ENCODE measurements at regions not wholly inside any gene's neighbourhood (a gene's known extent, or its start where the extent isn't known, plus 50 kb on each side); places are given as distances from the start of the nearest gene placed in this dataset.

DNA sequence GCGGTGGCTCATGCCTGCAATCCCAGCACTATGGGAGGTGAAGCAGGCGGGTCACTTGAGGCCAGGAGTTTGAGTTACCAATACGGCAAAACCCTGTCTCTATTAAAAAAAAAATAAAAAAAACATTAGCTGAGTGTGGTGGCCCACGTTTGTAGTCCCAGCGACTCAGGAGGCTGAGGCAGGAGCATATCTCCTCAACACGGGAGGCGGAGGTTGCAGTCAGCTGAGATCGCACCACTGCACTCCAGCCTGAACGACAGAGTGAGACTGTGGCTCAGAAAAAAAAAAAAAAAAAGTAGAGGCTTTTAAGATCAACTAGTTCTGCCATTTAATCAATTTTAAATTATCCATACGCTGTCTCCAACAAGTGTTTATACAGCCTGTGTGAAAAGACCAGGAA lies 1130.3 kb downstream of the PCDH9 start:
- no peak for TF ChIP-seq NFIC (IDR thresholded peaks at IDR 0.05)
- no peak for TF ChIP-seq TCF12 (IDR thresholded peaks at IDR 0.05; ENCODE audit: low read depth)
- no peak for TF ChIP-seq EP300 (IDR thresholded peaks at IDR 0.05; ENCODE audit: borderline replicate concordance)
- TF ChIP-seq USF1 (IDR thresholded peaks at IDR 0.05): no peak
- TF ChIP-seq, protein P1, sequence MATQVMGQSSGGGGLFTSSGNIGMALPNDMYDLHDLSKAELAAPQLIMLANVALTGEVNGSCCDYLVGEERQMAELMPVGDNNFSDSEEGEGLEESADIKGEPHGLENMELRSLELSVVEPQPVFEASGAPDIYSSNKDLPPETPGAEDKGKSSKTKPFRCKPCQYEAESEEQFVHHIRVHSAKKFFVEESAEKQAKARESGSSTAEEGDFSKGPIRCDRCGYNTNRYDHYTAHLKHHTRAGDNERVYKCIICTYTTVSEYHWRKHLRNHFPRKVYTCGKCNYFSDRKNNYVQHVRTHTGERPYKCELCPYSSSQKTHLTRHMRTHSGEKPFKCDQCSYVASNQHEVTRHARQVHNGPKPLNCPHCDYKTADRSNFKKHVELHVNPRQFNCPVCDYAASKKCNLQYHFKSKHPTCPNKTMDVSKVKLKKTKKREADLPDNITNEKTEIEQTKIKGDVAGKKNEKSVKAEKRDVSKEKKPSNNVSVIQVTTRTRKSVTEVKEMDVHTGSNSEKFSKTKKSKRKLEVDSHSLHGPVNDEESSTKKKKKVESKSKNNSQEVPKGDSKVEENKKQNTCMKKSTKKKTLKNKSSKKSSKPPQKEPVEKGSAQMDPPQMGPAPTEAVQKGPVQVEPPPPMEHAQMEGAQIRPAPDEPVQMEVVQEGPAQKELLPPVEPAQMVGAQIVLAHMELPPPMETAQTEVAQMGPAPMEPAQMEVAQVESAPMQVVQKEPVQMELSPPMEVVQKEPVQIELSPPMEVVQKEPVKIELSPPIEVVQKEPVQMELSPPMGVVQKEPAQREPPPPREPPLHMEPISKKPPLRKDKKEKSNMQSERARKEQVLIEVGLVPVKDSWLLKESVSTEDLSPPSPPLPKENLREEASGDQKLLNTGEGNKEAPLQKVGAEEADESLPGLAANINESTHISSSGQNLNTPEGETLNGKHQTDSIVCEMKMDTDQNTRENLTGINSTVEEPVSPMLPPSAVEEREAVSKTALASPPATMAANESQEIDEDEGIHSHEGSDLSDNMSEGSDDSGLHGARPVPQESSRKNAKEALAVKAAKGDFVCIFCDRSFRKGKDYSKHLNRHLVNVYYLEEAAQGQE (IDR thresholded peaks at IDR 0.05; ENCODE audit: low read depth): no peak
- no peak for TF ChIP-seq TEAD4 (IDR thresholded peaks at IDR 0.05)
- TF ChIP-seq EGR1 (IDR thresholded peaks at IDR 0.05): no peak
- no peak for TF ChIP-seq YY1 (IDR thresholded peaks at IDR 0.05; ENCODE audit: low read depth)
- no peak for TF ChIP-seq CREB1 (IDR thresholded peaks at IDR 0.05; ENCODE audit: low read depth)
- no peak for TF ChIP-seq FOXM1 (IDR thresholded peaks at IDR 0.05; ENCODE audit: borderline replicate concordance, low read depth)
- no peak for TF ChIP-seq RAD21 (IDR thresholded peaks at IDR 0.05; ENCODE audit: low read depth)
- no peak for TF ChIP-seq ZBTB7A (IDR thresholded peaks at IDR 0.05; ENCODE audit: low read depth)
- TF ChIP-seq CEBPB (IDR thresholded peaks at IDR 0.05): no peak
- no peak for TF ChIP-seq MAX (IDR thresholded peaks at IDR 0.05)
- no peak for TF ChIP-seq TAF1 (IDR thresholded peaks at IDR 0.05; ENCODE audit: low read depth)

DNA sequence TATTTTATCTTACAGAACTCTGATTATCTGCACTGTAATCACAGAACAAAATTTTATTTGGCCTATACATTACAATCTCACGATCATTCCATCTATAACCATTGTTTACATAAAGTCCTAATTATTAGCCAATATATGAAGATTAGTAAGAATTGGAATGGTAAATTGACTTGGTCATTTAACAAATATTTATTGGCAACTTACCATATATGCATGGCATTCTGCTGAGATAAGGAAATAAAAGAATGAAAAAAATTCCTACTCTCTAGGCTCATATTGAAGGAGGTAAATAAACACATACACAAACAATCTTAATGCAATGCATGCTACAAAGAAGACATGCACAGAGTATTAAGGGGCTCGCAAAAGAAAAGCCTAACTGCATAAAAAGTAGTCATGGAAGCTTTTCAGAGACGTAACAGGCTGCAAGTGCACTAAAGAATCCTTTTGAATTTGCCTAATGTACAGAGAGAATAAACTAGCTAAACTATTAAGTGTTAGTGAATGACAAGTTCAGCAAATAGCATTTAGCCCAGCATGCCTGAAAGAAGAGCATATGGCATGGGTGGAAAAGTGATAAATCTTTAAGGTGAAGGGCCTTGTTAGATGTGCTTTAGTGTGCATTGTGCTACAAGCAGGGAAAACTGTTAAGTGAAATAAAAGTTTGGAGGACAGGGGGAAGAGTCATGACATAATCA lies 1131.1 kb downstream of the PCDH9 start:
- no peak for TF ChIP-seq MAX (IDR thresholded peaks at IDR 0.05)
- TF ChIP-seq NFIC (IDR thresholded peaks at IDR 0.05): no peak
- TF ChIP-seq EP300 (IDR thresholded peaks at IDR 0.05; ENCODE audit: borderline replicate concordance): no peak
- no peak for TF ChIP-seq CREB1 (IDR thresholded peaks at IDR 0.05; ENCODE audit: low read depth)
- no peak for TF ChIP-seq RAD21 (IDR thresholded peaks at IDR 0.05; ENCODE audit: low read depth)
- TF ChIP-seq EGR1 (IDR thresholded peaks at IDR 0.05): no peak
- TF ChIP-seq ZBTB7A (IDR thresholded peaks at IDR 0.05; ENCODE audit: low read depth): no peak
- no peak for TF ChIP-seq TEAD4 (IDR thresholded peaks at IDR 0.05)
- TF ChIP-seq, protein P1 (IDR thresholded peaks at IDR 0.05; ENCODE audit: low read depth): no peak
- TF ChIP-seq FOXM1 (IDR thresholded peaks at IDR 0.05; ENCODE audit: borderline replicate concordance, low read depth): no peak
- TF ChIP-seq TAF1 (IDR thresholded peaks at IDR 0.05; ENCODE audit: low read depth): no peak
- TF ChIP-seq TCF12 (IDR thresholded peaks at IDR 0.05; ENCODE audit: low read depth): no peak
- TF ChIP-seq CEBPB (IDR thresholded peaks at IDR 0.05): no peak
- no peak for TF ChIP-seq YY1 (IDR thresholded peaks at IDR 0.05; ENCODE audit: low read depth)
- TF ChIP-seq USF1 (IDR thresholded peaks at IDR 0.05): no peak

GRCh38 chr13:66089711-66090110 lies 1140.4 kb downstream of the PCDH9 start:
- no peak for TF ChIP-seq CEBPB (IDR thresholded peaks at IDR 0.05)
- no peak for TF ChIP-seq ZBTB7A (IDR thresholded peaks at IDR 0.05; ENCODE audit: low read depth)
- TF ChIP-seq EGR1 (IDR thresholded peaks at IDR 0.05): no peak
- no peak for TF ChIP-seq MAX (IDR thresholded peaks at IDR 0.05)
- TF ChIP-seq, protein P1 (IDR thresholded peaks at IDR 0.05; ENCODE audit: low read depth): no peak
- no peak for TF ChIP-seq CREB1 (IDR thresholded peaks at IDR 0.05; ENCODE audit: low read depth)
- no peak for TF ChIP-seq FOXM1 (IDR thresholded peaks at IDR 0.05; ENCODE audit: borderline replicate concordance, low read depth)

- TF ChIP-seq RAD21 (IDR thresholded peaks at IDR 0.05; ENCODE audit: low read depth) (no peak), EP300 (IDR thresholded peaks at IDR 0.05; ENCODE audit: borderline replicate concordance) (no peak), EGR1 (IDR thresholded peaks at IDR 0.05) (no peak), CREB1 (IDR thresholded peaks at IDR 0.05; ENCODE audit: low read depth) (no peak), TEAD4 (IDR thresholded peaks at IDR 0.05) (no peak), YY1 (IDR thresholded peaks at IDR 0.05; ENCODE audit: low read depth) (no peak), NFIC (IDR thresholded peaks at IDR 0.05) (no peak), USF1 (IDR thresholded peaks at IDR 0.05) (no peak), MAX (IDR thresholded peaks at IDR 0.05) (no peak), ZBTB7A (IDR thresholded peaks at IDR 0.05; ENCODE audit: low read depth) (no peak), TCF12 (IDR thresholded peaks at IDR 0.05; ENCODE audit: low read depth) (no peak)
These were observed 1142.8 kb downstream of the PCDH9 start for GRCh38 chr13:66087269-66087710.
